ENCODE measurements at regions not wholly inside any gene's neighbourhood (a gene's known extent, or its start where the extent isn't known, plus 50 kb on each side); places are given as distances from the start of the nearest gene placed in this dataset.

DNA sequence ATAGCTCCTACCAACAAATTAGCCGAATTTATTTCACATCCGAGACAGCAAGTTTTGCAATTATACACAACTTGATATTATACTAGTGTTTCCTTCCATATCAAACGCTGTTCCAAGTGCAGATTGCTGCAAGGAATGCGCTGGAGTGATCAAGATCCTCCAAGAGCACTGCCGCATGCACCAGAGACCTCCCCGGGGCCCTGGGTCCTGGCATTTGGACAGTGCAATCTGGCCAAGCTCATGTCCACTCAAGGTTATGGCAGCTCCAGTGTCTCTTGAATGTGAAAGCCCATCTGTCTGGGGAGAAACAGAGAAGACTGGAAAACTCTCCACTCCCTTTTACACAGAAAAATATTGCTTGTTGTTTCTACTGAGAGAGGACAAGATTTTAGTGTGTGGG, 111.9 kb downstream of the HSPH1 start:
- no peak for DNase-seq (ENCODE audit: extremely low spot score in 2 of 2)
- Histone ChIP-seq H3K36me3 (no peaks in the 10 kb centered on the region), H3K27ac (no peak overlapping the region), H3K4me1 (peaks cover 29% of the 10 kb centered on the region), H3K9me3 (no peaks in the 10 kb centered on the region), H3K27me3 (no peaks in the 10 kb centered on the region), H3K4me3 (no peak overlapping the region)
- intact Hi-C loops (cut with DNase I): loop anchor here (10.0 kb wide), 2 partner anchors 145 to 375 kb away; partner anchors contain the start of gene MEDAG
- TF ChIP-seq, protein P1, sequence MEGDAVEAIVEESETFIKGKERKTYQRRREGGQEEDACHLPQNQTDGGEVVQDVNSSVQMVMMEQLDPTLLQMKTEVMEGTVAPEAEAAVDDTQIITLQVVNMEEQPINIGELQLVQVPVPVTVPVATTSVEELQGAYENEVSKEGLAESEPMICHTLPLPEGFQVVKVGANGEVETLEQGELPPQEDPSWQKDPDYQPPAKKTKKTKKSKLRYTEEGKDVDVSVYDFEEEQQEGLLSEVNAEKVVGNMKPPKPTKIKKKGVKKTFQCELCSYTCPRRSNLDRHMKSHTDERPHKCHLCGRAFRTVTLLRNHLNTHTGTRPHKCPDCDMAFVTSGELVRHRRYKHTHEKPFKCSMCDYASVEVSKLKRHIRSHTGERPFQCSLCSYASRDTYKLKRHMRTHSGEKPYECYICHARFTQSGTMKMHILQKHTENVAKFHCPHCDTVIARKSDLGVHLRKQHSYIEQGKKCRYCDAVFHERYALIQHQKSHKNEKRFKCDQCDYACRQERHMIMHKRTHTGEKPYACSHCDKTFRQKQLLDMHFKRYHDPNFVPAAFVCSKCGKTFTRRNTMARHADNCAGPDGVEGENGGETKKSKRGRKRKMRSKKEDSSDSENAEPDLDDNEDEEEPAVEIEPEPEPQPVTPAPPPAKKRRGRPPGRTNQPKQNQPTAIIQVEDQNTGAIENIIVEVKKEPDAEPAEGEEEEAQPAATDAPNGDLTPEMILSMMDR (IDR thresholded peaks at IDR 0.05): no peak
- TF ChIP-seq POLR2A (IDR thresholded peaks at IDR 0.05) (no peak), POLR2AphosphoS5 (IDR thresholded peaks at IDR 0.05; ENCODE audit: insufficient read depth in 1 of 2, low read depth in 1 of 2) (no peak)

DNA sequence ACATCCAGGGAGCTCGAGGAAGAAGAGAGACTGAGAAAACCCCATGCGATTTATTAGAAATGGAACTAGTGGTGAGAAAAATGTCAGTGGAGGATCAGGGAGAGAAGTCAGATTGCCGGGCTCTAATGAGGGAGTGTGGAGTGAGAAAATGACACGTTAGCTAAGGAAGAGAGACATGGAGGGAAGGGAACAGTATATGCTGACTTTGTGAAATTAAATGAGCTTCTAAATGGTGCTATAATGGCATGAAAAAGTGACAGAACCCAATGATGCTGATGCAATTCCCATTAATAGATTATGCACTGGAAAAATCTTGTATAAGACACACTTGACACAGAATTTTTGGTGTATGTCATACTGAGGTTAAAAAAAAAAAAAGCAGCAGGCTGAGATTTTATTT, 112.6 kb downstream of the HSPH1 start:
- intact Hi-C loops (cut with DNase I): loop anchor here (10.0 kb wide), 2 partner anchors 144 to 374 kb away; partner anchors contain the start of gene MEDAG
- Histone ChIP-seq H3K27me3 (no peaks in the 10 kb centered on the region), H3K9me3 (no peaks in the 10 kb centered on the region), H3K4me3 (no peak overlapping the region), H3K36me3 (no peaks in the 10 kb centered on the region), H3K4me1 (peaks cover 36% of the 10 kb centered on the region), H3K27ac (no peak overlapping the region)
- no peak for DNase-seq (ENCODE audit: extremely low spot score in 2 of 2)
- TF ChIP-seq, protein P1 (IDR thresholded peaks at IDR 0.05): no peak
- TF ChIP-seq POLR2A (IDR thresholded peaks at IDR 0.05) (no peak), POLR2AphosphoS5 (IDR thresholded peaks at IDR 0.05; ENCODE audit: insufficient read depth in 1 of 2, low read depth in 1 of 2) (no peak)

DNA sequence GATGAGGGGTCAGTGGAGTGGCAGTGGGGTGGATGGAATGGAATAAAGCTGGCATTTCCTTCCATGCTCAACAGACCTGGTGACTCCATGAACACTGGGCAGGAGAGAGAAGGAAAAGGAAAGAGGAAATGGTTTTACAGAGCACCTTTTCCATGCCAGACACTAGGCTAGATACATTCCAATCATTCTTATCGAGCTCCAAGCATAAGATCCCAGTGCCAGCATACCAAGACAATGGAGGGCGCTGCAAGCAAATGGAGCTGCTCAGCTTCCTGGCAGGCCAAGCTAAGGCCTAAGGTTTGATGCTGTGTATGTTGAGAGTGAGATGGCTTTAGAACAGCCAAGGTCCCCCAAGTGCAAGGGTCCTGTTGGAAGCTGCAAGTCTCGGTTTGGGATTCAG, 113.2 kb downstream of the HSPH1 start:
- Histone ChIP-seq H3K27me3 (no peaks in the 10 kb centered on the region), H3K4me1 (peaks cover 40% of the 10 kb centered on the region), H3K27ac (no peak overlapping the region), H3K9me3 (no peaks in the 10 kb centered on the region), H3K4me3 (no peak overlapping the region), H3K36me3 (no peaks in the 10 kb centered on the region)
- TF ChIP-seq POLR2AphosphoS5 (IDR thresholded peaks at IDR 0.05; ENCODE audit: insufficient read depth in 1 of 2, low read depth in 1 of 2) (no peak), POLR2A (IDR thresholded peaks at IDR 0.05) (no peak)
- TF ChIP-seq, protein P1 (IDR thresholded peaks at IDR 0.05): no peak
- intact Hi-C loops (cut with DNase I): loop anchor here (10.0 kb wide), 2 partner anchors 144 to 374 kb away; partner anchors contain the start of gene MEDAG
- DNase-seq (ENCODE audit: extremely low spot score in 2 of 2): no peak

DNA sequence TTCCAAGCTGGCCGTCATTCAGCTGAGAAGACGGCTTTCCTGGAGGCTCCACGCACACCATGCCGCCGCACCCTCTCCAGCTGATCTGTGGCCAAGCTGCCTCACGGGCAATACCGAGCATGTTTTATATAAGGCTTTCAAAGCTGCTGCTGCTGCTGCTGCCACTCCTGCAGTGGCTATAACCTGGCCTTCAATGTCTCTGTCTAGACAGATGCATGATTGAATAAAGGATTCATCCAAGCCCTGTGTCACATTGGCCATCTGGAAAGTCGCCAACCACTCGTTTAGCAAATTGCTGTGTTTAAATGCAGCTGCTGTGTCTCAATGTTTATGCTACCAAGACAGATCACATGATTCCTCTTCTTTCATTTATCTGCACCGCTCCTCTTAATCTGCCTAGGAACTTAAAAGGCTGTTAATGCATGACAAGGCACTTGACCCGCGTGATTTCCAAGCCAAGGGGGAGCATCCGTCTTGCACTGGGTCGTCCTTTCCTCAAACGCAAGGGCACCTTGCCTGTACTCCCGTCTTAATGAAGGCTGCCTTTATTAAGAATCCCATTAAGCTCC, 114.3 kb downstream of the TEX26 start:
- H3K4me1 ChIP-seq: peaks cover 40% of the 10 kb centered on the region
- peak overlapping the region; percentile 77 for H3K27ac ChIP-seq
- TF ChIP-seq, protein P1 (IDR thresholded peaks at IDR 0.05): no peak
- peak; percentile 24 to 38 for TF ChIP-seq POLR2AphosphoS5 (IDR thresholded peaks at IDR 0.05; ENCODE audit: insufficient read depth in 1 of 2, low read depth in 1 of 2)
- TF ChIP-seq POLR2A (IDR thresholded peaks at IDR 0.05): no peak
- H3K4me3 ChIP-seq: peak overlapping the region in 1 of 2 donors; percentile 13
- H3K9me3 ChIP-seq: no peaks in the 10 kb centered on the region
- H3K36me3 ChIP-seq: no peaks in the 10 kb centered on the region
- DNase-seq (ENCODE audit: extremely low spot score in 2 of 2): no peak
- intact Hi-C loops (cut with DNase I): loop anchor here (10.0 kb wide), 2 partner anchors 142 to 372 kb away; partner anchors contain the start of gene MEDAG
- H3K27me3 ChIP-seq: no peaks in the 10 kb centered on the region

Data from vagina (tissue), 2 donors.